Hepatocyte (in vitro differentiated cells): ENCODE measurements at regions not wholly inside any gene's neighbourhood (a gene's known extent, or its start where the extent isn't known, plus 50 kb on each side); places are given as distances from the start of the nearest gene placed in this dataset.

ENCODE experiments used
- DNase-seq: peaks from one replicate; pipeline ENCODE4 v3.0.0-alpha.2; 2016; ENCODE audit warnings: low spot score
- H2AFZ ChIP-seq: fragments of 200-600 bp; sonication (generic); 2 replicates; pipeline ENCODE4 v1.6.0; 2016; ENCODE audit warnings: antibody characterized with exemption, mild to moderate bottlenecking
- H3K27ac ChIP-seq: fragments of 200-600 bp; sonication (generic); 2 replicates; pipeline ENCODE4 v1.5.1; 2016; ENCODE audit warnings: mild to moderate bottlenecking
- H3K27me3 ChIP-seq: fragments of 200-600 bp; sonication (generic); 2 replicates; pipeline ENCODE4 v1.6.1; 2016
- H3K36me3 ChIP-seq: fragments of 200-600 bp; sonication (generic); replicated peaks from 2 replicates; pipeline ENCODE4 v1.5.1; 2016; ENCODE audit warnings: low read depth; ENCODE audit not compliant: insufficient read depth
- H3K4me1 ChIP-seq: fragments of 200-600 bp; sonication (generic); 2 replicates; pipeline ENCODE4 v1.5.1; 2016; ENCODE audit warnings: mild to moderate bottlenecking, moderate library complexity; ENCODE audit not compliant: insufficient read depth
- H3K4me2 ChIP-seq: fragments of 200-600 bp; sonication (generic); 2 replicates; pipeline ENCODE4 v1.6.0; 2016
- H3K4me3 ChIP-seq: fragments of 200-600 bp; sonication (generic); 2 replicates; pipeline ENCODE4 v1.5.1; 2016; ENCODE audit warnings: mild to moderate bottlenecking
- H3K79me2 ChIP-seq: fragments of 200-600 bp; sonication (generic); 2 replicates; pipeline ENCODE4 v1.6.0; 2017; ENCODE audit warnings: mild to moderate bottlenecking
- H3K9me2 ChIP-seq: fragments of 200-600 bp; sonication (generic); replicated peaks from 2 replicates; pipeline ENCODE4 v1.6.0; 2017; ENCODE audit warnings: mild to moderate bottlenecking; ENCODE audit not compliant: insufficient read depth
- H3K9me3 ChIP-seq: fragments of 200-600 bp; sonication (generic); 2 replicates; pipeline ENCODE4 v1.5.1; 2016; ENCODE audit warnings: low read depth, mild to moderate bottlenecking
- H4K20me1 ChIP-seq: fragments of 200-600 bp; sonication (generic); 2 replicates; pipeline ENCODE4 v1.6.0; 2016; ENCODE audit warnings: mild to moderate bottlenecking; ENCODE audit not compliant: insufficient read depth, poor library complexity, severe bottlenecking
- CTCF ChIP-seq: fragments of 200-600 bp; sonication (generic); IDR thresholded peaks from 2 replicates; pipeline ENCODE4 v1.5.1; 2016; ENCODE audit warnings: antibody characterized with exemption, mild to moderate bottlenecking; ENCODE audit not compliant: poor library complexity
- EZH2 ChIP-seq: fragments of 200-600 bp; sonication (generic); IDR thresholded peaks from 2 replicates; pipeline ENCODE4 v1.6.1; 2016; ENCODE audit warnings: antibody characterized with exemption, mild to moderate bottlenecking, borderline replicate concordance
- EZH2phosphoT487 ChIP-seq: fragments of 200-600 bp; sonication (generic); IDR thresholded peaks from one replicate; pipeline ENCODE4 v1.6.1; 2018; ENCODE audit warnings: antibody characterized with exemption, mild to moderate bottlenecking, low read depth, moderate library complexity; ENCODE audit not compliant: unreplicated experiment, severe bottlenecking
- WGBS: methylation state at CpG from one replicate; pipeline ENCODE4 v1.1.6; 2016; ENCODE audit warnings: low lambda C conversion rate; ENCODE audit errors: missing lambda C conversion rate; 5-methylcytosine and 5-hydroxymethylcytosine counted together

DNA sequence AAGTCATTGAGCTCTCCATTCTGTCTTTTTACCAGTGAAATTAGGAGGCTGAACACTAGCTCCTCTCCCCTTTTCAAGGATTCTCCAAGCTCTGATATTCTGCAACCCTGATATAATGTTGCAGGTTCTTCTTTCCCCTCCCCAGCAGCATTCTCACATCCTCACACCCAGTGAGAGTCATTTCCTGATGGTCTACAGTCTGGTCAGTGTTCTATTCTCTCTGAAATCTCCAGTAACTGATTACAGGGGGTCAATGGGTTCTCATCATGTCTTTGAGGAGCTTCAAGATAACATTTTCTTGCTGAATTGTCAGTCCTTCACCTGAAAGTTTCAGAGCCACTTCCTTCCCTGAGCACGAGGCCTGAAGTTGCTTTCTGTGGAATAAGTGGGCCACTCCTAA lies 299.4 kb downstream of the PTEN start:
- no peak overlapping the region for H3K4me2 ChIP-seq
- H3K4me1 ChIP-seq = peaks cover 11% of the 10 kb centered on the region
- TF ChIP-seq EZH2 (no peak), CTCF (no peak), EZH2phosphoT487 (no peak)
- no peaks in the 10 kb centered on the region for H3K9me3 ChIP-seq
- DNase-seq = no peak
- no peaks in the 10 kb centered on the region for H3K36me3 ChIP-seq
- no peak overlapping the region for H3K4me3 ChIP-seq
- H2AFZ ChIP-seq = no peak overlapping the region
- H3K79me2 ChIP-seq = no peaks in the 10 kb centered on the region
- 96% methylated on average over 1 of the region's 1 CpG for WGBS
- H3K27ac ChIP-seq = no peak overlapping the region
- H4K20me1 ChIP-seq = no peaks in the 10 kb centered on the region
- H3K27me3 ChIP-seq = no peaks in the 10 kb centered on the region
- no peaks in the 10 kb centered on the region for H3K9me2 ChIP-seq

DNA sequence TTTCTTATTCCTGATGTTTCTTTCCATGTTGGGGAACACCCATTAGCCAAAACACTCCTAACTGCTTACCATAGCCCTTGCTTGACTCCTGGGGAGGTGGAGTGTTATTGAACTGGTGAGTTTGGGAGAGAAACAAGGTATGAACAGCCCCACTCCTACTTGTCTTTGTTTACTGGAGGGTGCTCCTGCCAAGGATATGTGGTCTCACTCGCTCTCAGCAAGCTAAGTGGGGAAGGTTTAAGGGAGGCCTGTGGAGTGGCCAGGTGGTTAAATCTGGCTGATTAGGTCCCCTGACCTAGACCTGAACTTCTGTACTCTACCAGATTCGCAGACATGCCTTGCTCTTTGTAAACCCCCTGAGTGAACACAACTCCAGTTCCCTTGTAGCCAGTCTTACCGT lies 300.1 kb downstream of the PTEN start:
- no peak for DNase-seq
- Histone ChIP-seq H3K4me2 (no peak overlapping the region), H3K9me2 (no peaks in the 10 kb centered on the region), H3K79me2 (no peaks in the 10 kb centered on the region), H4K20me1 (no peaks in the 10 kb centered on the region), H3K9me3 (no peaks in the 10 kb centered on the region), H3K4me1 (peaks cover 11% of the 10 kb centered on the region), H2AFZ (no peak overlapping the region), H3K27ac (no peak overlapping the region), H3K27me3 (no peaks in the 10 kb centered on the region), H3K4me3 (no peak overlapping the region), H3K36me3 (no peaks in the 10 kb centered on the region)
- TF ChIP-seq CTCF (no peak), EZH2 (no peak), EZH2phosphoT487 (no peak)
- WGBS = 85% methylated on average over 3 of the region's 3 CpGs

DNA sequence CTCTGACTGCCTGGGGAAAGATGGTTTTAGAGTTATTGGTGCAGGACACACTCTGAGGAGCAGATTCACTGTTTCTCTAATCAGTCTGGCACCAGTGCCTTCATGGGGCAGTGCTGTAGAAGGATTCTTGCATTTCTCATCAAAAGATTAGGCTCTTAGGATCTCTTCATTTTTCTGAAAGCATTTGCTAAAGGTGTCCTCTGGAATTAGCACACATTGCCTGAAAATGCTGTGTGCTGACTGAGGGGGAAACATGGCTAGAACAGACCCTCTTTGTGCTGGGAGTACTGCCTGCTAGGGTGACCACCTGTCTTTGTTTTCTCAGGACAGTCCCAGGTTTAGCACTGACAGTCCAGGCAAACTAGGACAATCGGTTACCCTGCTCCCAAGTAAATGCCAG lies 301.0 kb downstream of the PTEN start:
- no peak for TF ChIP-seq EZH2
- no peak for TF ChIP-seq CTCF
- TF ChIP-seq EZH2phosphoT487 = no peak
- DNase-seq = no peak
- no peaks in the 10 kb centered on the region for H3K36me3 ChIP-seq
- no peaks in the 10 kb centered on the region for H4K20me1 ChIP-seq
- H3K9me3 ChIP-seq = no peaks in the 10 kb centered on the region
- 52% methylated on average over 1 of the region's 1 CpG for WGBS
- no peaks in the 10 kb centered on the region for H3K79me2 ChIP-seq
- no peak overlapping the region for H3K4me2 ChIP-seq
- no peaks in the 10 kb centered on the region for H3K9me2 ChIP-seq
- H3K4me3 ChIP-seq = no peak overlapping the region
- no peaks in the 10 kb centered on the region for H3K27me3 ChIP-seq
- H3K4me1 ChIP-seq = peaks cover 7% of the 10 kb centered on the region
- peak overlapping the region; percentile 55 for H3K27ac ChIP-seq
- no peak overlapping the region for H2AFZ ChIP-seq

GRCh38 chr10:88165849-88166271 lies 302.4 kb downstream of the PTEN start:
- H3K36me3 ChIP-seq = no peaks in the 10 kb centered on the region
- no peak overlapping the region for H3K4me2 ChIP-seq
- TF ChIP-seq EZH2phosphoT487 = no peak
- TF ChIP-seq CTCF = no peak
- no peak for TF ChIP-seq EZH2
- H3K9me3 ChIP-seq = no peaks in the 10 kb centered on the region
- H3K4me3 ChIP-seq = no peak overlapping the region
- no peak for DNase-seq
- no peaks in the 10 kb centered on the region for H3K27me3 ChIP-seq
- H3K27ac ChIP-seq = peak overlapping the region; percentile 55
- no peaks in the 10 kb centered on the region for H4K20me1 ChIP-seq
- H2AFZ ChIP-seq = no peak overlapping the region
- H3K4me1 ChIP-seq = peaks cover 7% of the 10 kb centered on the region
- H3K9me2 ChIP-seq = no peaks in the 10 kb centered on the region
- 69% methylated on average over 7 of the region's 7 CpGs for WGBS
- no peaks in the 10 kb centered on the region for H3K79me2 ChIP-seq
